Sigmoid colon (tissue), 3 donors: ENCODE measurements at regions not wholly inside any gene's neighbourhood (a gene's known extent, or its start where the extent isn't known, plus 50 kb on each side); places are given as distances from the start of the nearest gene placed in this dataset.

Experiments
- CTCF ChIP-seq, 4 experiments: fragments of 450-650 bp in 3 of 4; fragments of 200-600 bp in 1 of 4; IDR thresholded peaks; one replicate each; pipeline ENCODE4 v1.5.1; 2016 to 2019; ENCODE audit warnings: antibody characterized with exemption in 4 of 4, mild to moderate bottlenecking in 3 of 4, moderate library complexity in 2 of 4
- POLR2A ChIP-seq, 2 donors: fragments of 450-650 bp; IDR thresholded peaks; one replicate each; pipeline ENCODE4 v1.6.1; 2016; ENCODE audit warnings: antibody characterized with exemption in 2 of 2, mild to moderate bottlenecking in 2 of 2, moderate library complexity in 2 of 2

DNA sequence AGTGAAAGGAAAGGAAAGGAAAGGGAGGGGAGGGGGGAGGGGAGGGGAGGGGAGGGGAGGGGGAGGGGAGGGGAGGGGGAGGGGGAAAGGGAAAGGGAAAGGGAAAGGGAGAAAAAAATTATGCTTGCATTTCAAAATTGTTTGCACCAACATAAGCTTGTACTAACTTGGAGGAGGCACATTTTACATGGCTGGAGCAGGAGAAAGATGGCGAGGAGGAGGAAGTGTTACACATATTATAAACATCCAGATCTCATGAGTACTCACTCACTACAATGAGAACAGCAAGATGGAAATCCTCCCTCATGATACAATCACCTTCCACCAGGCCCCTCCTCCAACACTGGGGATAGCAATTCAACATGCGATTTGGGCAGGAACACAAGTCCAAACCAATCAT is 660.2 kb upstream of the CDH2 start:
- TF ChIP-seq POLR2A (IDR thresholded peaks at IDR 0.05) (no peak), CTCF (IDR thresholded peaks at IDR 0.05) (no peak)
